ENCODE measurements at regions not wholly inside any gene's neighbourhood (a gene's known extent, or its start where the extent isn't known, plus 50 kb on each side); places are given as distances from the start of the nearest gene placed in this dataset.

GRCh38 chr9:88920645-88921044 lies 70.6 kb upstream of the S1PR3 start:
- peaks cover 9% of the 10 kb centered on the region in 2 donors for H3K9me3 Mint-ChIP-seq
- ATAC-seq (replicated peaks in 1 of 2) (no peak), DNase-seq (no peak)
- peaks cover 39% of the 10 kb centered on the region for H3K27me3 Mint-ChIP-seq (ENCODE audit: low read depth)
- peaks cover 10 to 11% of the 10 kb centered on the region in 2 donors for H3K36me3 Mint-ChIP-seq (ENCODE audit: insufficient read depth in 2 of 2)
- H3K27ac Mint-ChIP-seq = no peak overlapping the region
- no peak overlapping the region for H3K4me3 Mint-ChIP-seq
- H3K4me1 Mint-ChIP-seq (ENCODE audit: low read depth) = peaks cover 35% of the 10 kb centered on the region

DNA sequence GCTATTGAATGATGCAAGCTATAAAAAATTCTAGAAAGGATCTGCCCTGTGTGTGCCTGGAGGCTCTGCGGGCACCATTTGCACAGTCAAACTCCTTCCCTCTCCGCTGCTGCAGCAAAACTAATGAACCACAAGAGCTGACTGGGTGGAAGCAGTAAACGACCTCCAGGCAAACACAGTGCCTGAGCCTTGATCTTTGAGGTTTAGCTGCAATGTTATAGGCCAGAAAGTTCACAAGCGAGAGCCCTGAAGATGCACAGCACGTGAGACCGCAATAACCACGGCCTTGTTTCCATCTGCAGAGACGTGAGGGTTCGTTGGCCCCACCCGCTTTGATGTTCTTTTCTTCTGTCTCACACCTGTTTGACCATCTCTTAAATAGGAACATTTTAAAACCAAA lies 69.2 kb upstream of the S1PR3 start:
- ATAC-seq (replicated peaks in 1 of 2) = peak; percentile 61 to 83
- H3K27ac Mint-ChIP-seq = no peak overlapping the region
- H3K27me3 Mint-ChIP-seq (ENCODE audit: low read depth) = peaks cover 46% of the 10 kb centered on the region

GRCh38 chr9:88923092-88923491 lies 68.2 kb upstream of the S1PR3 start:
- H3K27me3 Mint-ChIP-seq (ENCODE audit: low read depth) = peaks cover 40% of the 10 kb centered on the region
- H3K36me3 Mint-ChIP-seq (ENCODE audit: insufficient read depth in 2 of 2) = peaks cover 7 to 8% of the 10 kb centered on the region in 2 donors
- peaks cover 6 to 8% of the 10 kb centered on the region in 2 donors for H3K9me3 Mint-ChIP-seq
- no peak overlapping the region for H3K27ac Mint-ChIP-seq
- H3K4me1 Mint-ChIP-seq (ENCODE audit: low read depth) = peaks cover 38% of the 10 kb centered on the region
- peak overlapping the region; percentile 8 to 11 for H3K4me3 Mint-ChIP-seq
- ATAC-seq (replicated peaks in 1 of 2) (no peak), DNase-seq (no peak)

More for the DNA sequence above, 69.2 kb upstream of the S1PR3 start:
- Mint-ChIP-seq H3K9me3 (peaks cover 9% of the 10 kb centered on the region in 2 donors), H3K36me3 (ENCODE audit: insufficient read depth in 2 of 2) (peaks cover 10 to 11% of the 10 kb centered on the region in 2 donors), H3K4me3 (peak overlapping the region in 1 of 2 donors; percentile 27), H3K4me1 (ENCODE audit: low read depth) (peaks cover 38% of the 10 kb centered on the region)
- DNase-seq = peak; percentile 48 to 56

DNA sequence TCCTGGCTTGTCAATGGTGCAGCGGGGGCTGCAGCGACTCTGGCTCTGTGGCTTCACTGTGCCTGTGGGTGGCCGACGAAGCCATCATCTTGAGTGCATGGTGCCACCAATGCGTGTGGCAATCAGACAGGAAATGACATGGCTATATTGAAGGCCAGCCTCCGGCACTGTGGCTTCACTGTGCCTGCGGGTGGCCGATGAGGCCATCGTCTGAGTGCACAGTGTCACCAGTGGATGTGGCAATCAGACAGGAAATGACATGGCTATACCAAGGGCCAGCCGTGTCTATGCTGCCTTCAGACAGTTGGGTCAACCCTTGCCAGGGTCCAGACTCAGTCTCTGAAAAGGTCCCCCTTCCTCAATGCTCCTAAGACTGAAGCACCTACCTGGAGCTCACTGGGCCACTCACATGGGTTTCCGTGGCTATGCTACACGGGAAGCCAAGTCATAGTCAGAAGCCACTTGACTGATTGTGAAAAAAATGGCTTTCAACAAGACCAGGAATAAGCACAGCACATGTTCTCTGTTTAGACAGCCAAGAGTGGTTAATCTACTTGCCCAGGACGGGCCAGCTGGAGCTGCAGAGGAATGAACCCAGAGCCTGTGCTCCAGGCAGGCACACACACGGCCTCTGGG lies 67.5 kb upstream of the S1PR3 start:
- H3K4me1 Mint-ChIP-seq (ENCODE audit: low read depth) = peaks cover 38% of the 10 kb centered on the region

GRCh38 chr9:88925481-88925880 lies 65.8 kb upstream of the S1PR3 start:
- H3K9me3 Mint-ChIP-seq = no peaks in the 10 kb centered on the region
- H3K36me3 Mint-ChIP-seq (ENCODE audit: insufficient read depth in 2 of 2) = no peaks in the 10 kb centered on the region
- H3K27me3 Mint-ChIP-seq (ENCODE audit: low read depth) = peaks cover 36% of the 10 kb centered on the region
- no peak for ATAC-seq (replicated peaks in 1 of 2)
- no peak for DNase-seq
- peaks cover 37% of the 10 kb centered on the region for H3K4me1 Mint-ChIP-seq (ENCODE audit: low read depth)
- no peak overlapping the region for H3K4me3 Mint-ChIP-seq
- no peak overlapping the region for H3K27ac Mint-ChIP-seq

More for the DNA sequence above, 67.5 kb upstream of the S1PR3 start:
- Mint-ChIP-seq H3K27ac (peak overlapping the region; percentile 18), H3K36me3 (ENCODE audit: insufficient read depth in 2 of 2) (peaks cover 6 to 8% of the 10 kb centered on the region in 2 donors), H3K4me3 (peak overlapping the region in 1 of 2 donors; percentile 8), H3K27me3 (ENCODE audit: low read depth) (peaks cover 40% of the 10 kb centered on the region), H3K9me3 (peaks cover 6 to 7% of the 10 kb centered on the region in 2 donors)
- DNase-seq (peak; percentile 16 to 41), ATAC-seq (replicated peaks in 1 of 2) (peak; percentile 55 to 86)

DNA sequence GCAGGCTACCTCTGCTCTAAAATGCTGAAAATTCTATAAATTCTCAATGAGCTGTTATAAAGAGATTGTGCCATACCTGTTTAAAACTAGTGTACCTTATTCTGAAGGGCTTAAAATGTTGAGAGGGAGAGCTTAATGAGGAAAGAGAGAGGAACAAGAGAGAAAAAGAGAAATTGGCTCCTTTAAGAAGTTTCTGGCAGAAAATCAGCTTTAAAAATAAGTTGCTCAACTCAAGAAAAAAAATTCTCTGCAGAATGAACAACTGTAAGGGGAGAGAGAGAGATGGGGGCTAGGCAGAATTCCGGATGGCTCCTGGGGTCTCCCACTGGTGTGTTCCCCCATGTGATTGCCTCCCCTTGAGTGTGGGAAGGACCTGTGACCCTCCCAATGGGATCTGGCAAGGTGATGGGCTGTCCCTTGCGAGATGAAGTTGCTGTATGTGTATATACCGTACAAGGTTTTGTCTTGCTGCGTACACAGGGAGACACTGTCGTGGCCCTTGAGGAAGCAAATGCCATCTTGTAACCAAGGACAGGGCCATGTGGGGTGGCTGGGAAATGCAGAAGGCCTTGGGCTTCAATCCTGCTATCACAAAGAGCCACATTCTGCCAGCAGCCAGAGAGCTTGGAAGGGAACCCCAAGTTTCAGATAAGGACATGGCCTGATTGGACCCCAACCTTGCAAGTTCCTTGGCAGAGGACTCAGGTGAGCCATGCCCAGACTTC lies 64.3 kb upstream of the S1PR3 start:
- ATAC-seq (replicated peaks in 1 of 2) (no peak), DNase-seq (no peak)
- H3K9me3 Mint-ChIP-seq = peaks cover 0 to 3% of the 10 kb centered on the region in 2 donors
- peaks cover 25% of the 10 kb centered on the region for H3K4me1 Mint-ChIP-seq (ENCODE audit: low read depth)
- H3K4me3 Mint-ChIP-seq = no peak overlapping the region
- peaks cover 24% of the 10 kb centered on the region for H3K27me3 Mint-ChIP-seq (ENCODE audit: low read depth)
- no peak overlapping the region for H3K27ac Mint-ChIP-seq
- no peaks in the 10 kb centered on the region for H3K36me3 Mint-ChIP-seq (ENCODE audit: insufficient read depth in 2 of 2)

GRCh38 chr9:88927510-88927909 lies 63.8 kb upstream of the S1PR3 start:
- Mint-ChIP-seq H3K4me1 (ENCODE audit: low read depth) (peaks cover 20% of the 10 kb centered on the region), H3K4me3 (no peak overlapping the region), H3K27ac (no peak overlapping the region), H3K9me3 (peaks cover 0 to 3% of the 10 kb centered on the region in 2 donors), H3K36me3 (ENCODE audit: insufficient read depth in 2 of 2) (no peaks in the 10 kb centered on the region), H3K27me3 (ENCODE audit: low read depth) (peaks cover 18% of the 10 kb centered on the region)
- DNase-seq = no peak
- no peak for ATAC-seq (replicated peaks in 1 of 2)

DNA sequence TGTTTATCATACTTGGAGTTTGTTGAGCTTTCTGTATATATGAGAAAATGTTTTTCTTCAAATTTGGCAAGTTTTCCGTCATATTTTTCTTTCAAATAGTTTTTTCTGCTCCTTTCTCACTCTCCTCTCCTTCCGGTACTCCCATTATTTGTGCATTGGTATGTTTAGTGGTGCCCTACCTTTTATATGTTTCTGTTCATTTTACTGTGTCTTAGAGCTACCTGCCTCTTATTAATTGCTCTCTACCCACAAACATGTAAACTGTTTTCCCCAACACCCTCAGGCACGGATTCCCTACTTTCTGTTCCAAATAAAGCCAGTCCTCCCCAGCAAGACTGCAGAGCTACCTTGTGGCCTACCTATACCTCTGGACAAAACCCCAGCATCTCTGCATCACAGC lies 60.6 kb upstream of the S1PR3 start:
- no peak overlapping the region for H3K27ac Mint-ChIP-seq
- no peak overlapping the region for H3K4me3 Mint-ChIP-seq
- no peaks in the 10 kb centered on the region for H3K36me3 Mint-ChIP-seq (ENCODE audit: insufficient read depth in 2 of 2)
- H3K27me3 Mint-ChIP-seq (ENCODE audit: low read depth) = peaks cover 25% of the 10 kb centered on the region
- ATAC-seq (replicated peaks in 1 of 2) = no peak
- H3K9me3 Mint-ChIP-seq = peaks cover 0 to 3% of the 10 kb centered on the region in 2 donors
- no peak for DNase-seq
- peaks cover 1% of the 10 kb centered on the region for H3K4me1 Mint-ChIP-seq (ENCODE audit: low read depth)

- Mint-ChIP-seq H3K4me3 (no peak overlapping the region), H3K27me3 (ENCODE audit: low read depth) (peaks cover 22% of the 10 kb centered on the region), H3K9me3 (peaks cover 0 to 3% of the 10 kb centered on the region in 2 donors), H3K27ac (no peak overlapping the region), H3K4me1 (ENCODE audit: low read depth) (no peaks in the 10 kb centered on the region), H3K36me3 (ENCODE audit: insufficient read depth in 2 of 2) (no peaks in the 10 kb centered on the region)
- no peak for DNase-seq
- no peak for ATAC-seq (replicated peaks in 1 of 2)
Observed at GRCh38 chr9:88932766-88933165, 58.5 kb upstream of the S1PR3 start.

DNA sequence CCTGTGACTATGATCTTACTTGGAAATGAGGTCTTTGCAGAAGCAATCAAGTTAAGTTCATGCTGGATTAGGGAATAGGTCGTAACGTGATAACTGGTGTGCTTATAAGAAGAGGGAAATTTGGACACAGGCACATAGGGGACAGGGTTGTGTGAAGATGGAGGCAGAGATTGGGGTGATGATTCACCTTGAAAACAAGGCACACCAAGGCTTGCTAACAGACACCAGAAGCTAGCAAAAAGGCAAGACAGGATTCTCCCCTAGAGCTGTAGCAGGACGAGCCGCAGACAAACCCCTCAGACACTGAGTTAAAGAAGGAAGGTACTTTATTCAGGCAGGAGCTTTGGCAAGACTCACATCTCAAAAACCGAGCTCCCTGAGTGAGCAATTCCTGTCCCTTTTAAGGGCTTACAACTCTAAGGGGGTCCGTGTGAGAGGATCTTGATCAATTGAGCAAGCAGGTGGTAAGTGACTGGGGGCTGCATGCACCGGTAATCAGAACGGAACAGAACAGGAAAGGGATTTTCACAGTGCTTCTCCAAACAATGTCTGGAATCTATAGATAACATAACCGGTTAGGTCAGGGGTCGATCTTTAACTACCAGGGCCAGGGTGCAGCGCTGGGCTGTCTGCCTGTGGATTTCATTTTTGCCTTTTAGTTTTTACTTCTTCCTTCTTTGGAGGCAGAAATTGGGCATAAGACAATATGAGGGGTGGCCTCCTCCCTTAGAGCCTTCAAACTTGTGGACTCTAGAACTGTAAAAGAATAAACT lies 57.5 kb upstream of the S1PR3 start:
- DNase-seq (no peak), ATAC-seq (replicated peaks in 1 of 2) (no peak)
- H3K27me3 Mint-ChIP-seq (ENCODE audit: low read depth) = peaks cover 22% of the 10 kb centered on the region
- no peak overlapping the region for H3K27ac Mint-ChIP-seq
- no peak overlapping the region for H3K4me3 Mint-ChIP-seq
- peaks cover 0 to 3% of the 10 kb centered on the region in 2 donors for H3K9me3 Mint-ChIP-seq
- H3K4me1 Mint-ChIP-seq (ENCODE audit: low read depth) = no peaks in the 10 kb centered on the region
- H3K36me3 Mint-ChIP-seq (ENCODE audit: insufficient read depth in 2 of 2) = no peaks in the 10 kb centered on the region

- ATAC-seq (replicated peaks in 1 of 2) = no peak
- Mint-ChIP-seq H3K9me3 (peaks cover 0 to 3% of the 10 kb centered on the region in 2 donors), H3K4me1 (ENCODE audit: low read depth) (no peaks in the 10 kb centered on the region), H3K27ac (no peak overlapping the region), H3K36me3 (ENCODE audit: insufficient read depth in 2 of 2) (no peaks in the 10 kb centered on the region), H3K27me3 (ENCODE audit: low read depth) (peaks cover 27% of the 10 kb centered on the region), H3K4me3 (no peak overlapping the region)
- no peak for DNase-seq
Observed at GRCh38 chr9:88934876-88935535, 56.3 kb upstream of the S1PR3 start.

- no peak for DNase-seq
- Mint-ChIP-seq H3K27me3 (ENCODE audit: low read depth) (peaks cover 30% of the 10 kb centered on the region), H3K4me1 (ENCODE audit: low read depth) (no peaks in the 10 kb centered on the region), H3K4me3 (no peak overlapping the region), H3K36me3 (ENCODE audit: insufficient read depth in 2 of 2) (no peaks in the 10 kb centered on the region), H3K27ac (no peak overlapping the region), H3K9me3 (no peaks in the 10 kb centered on the region)
- no peak for ATAC-seq (replicated peaks in 1 of 2)
Observed at GRCh38 chr9:88936132-88936531, 55.1 kb upstream of the S1PR3 start.

GRCh38 chr9:88936668-88937067 lies 54.6 kb upstream of the S1PR3 start:
- Mint-ChIP-seq H3K27ac (no peak overlapping the region), H3K27me3 (ENCODE audit: low read depth) (peaks cover 30% of the 10 kb centered on the region), H3K36me3 (ENCODE audit: insufficient read depth in 2 of 2) (no peaks in the 10 kb centered on the region), H3K4me1 (ENCODE audit: low read depth) (no peaks in the 10 kb centered on the region), H3K4me3 (no peak overlapping the region), H3K9me3 (no peaks in the 10 kb centered on the region)
- ATAC-seq (replicated peaks in 1 of 2) = no peak
- DNase-seq = no peak
